HCT116 (cell line): ENCODE measurements at regions not wholly inside any gene's neighbourhood (a gene's known extent, or its start where the extent isn't known, plus 50 kb on each side); places are given as distances from the start of the nearest gene placed in this dataset.

Experiments used
- ATF3 ChIP-seq: IDR thresholded peaks from 2 replicates; pipeline ENCODE4 v1.6.1; 2012
- CEBPB ChIP-seq: IDR thresholded peaks from 2 replicates; pipeline ENCODE4 v1.6.1; 2012; ENCODE audit warnings: low read depth
- EZH2 ChIP-seq: fragments of 200-600 bp; sonication (generic); IDR thresholded peaks from 2 replicates; pipeline ENCODE4 v1.6.1; 2017; ENCODE audit warnings: antibody characterized with exemption, mixed run types
- EZH2phosphoT487 ChIP-seq: fragments of 200-600 bp; IDR thresholded peaks from 2 replicates; pipeline ENCODE4 v1.6.1; 2018; ENCODE audit warnings: antibody characterized with exemption, borderline replicate concordance
- FOSL1 ChIP-seq: IDR thresholded peaks from 2 replicates; pipeline ENCODE4 v1.6.1; 2012; ENCODE audit warnings: low read depth
- JUND ChIP-seq: IDR thresholded peaks from 2 replicates; pipeline ENCODE4 v1.6.1; 2012
- MAX ChIP-seq: IDR thresholded peaks from 2 replicates; pipeline ENCODE4 v1.6.1; 2012
- POLR2A ChIP-seq: IDR thresholded peaks from 2 replicates; pipeline ENCODE4 v1.7.0; 2011; ENCODE audit warnings: borderline replicate concordance; ENCODE audit not compliant: insufficient read depth, insufficient read length; ENCODE audit errors: extremely low read depth
- POLR2AphosphoS5 ChIP-seq: IDR thresholded peaks from 2 replicates; pipeline ENCODE4 v1.6.1; 2011; ENCODE audit warnings: mild to moderate bottlenecking, low read depth, low read length, moderate library complexity
- SIN3A ChIP-seq: IDR thresholded peaks from 2 replicates; pipeline ENCODE4 v1.6.1; 2012; ENCODE audit warnings: low read depth
- YY1 ChIP-seq: IDR thresholded peaks from 2 replicates; pipeline ENCODE4 v1.6.1; 2011; ENCODE audit warnings: low read length, low read depth, moderate library complexity, mild to moderate bottlenecking; ENCODE audit not compliant: insufficient replicate concordance; ENCODE audit errors: extremely low read depth
- ZBTB33 ChIP-seq: IDR thresholded peaks from 2 replicates; pipeline ENCODE4 v1.6.1; 2011; ENCODE audit warnings: mild to moderate bottlenecking, low read length, moderate library complexity; ENCODE audit not compliant: insufficient replicate concordance; ENCODE audit errors: extremely low read depth
- TF ChIP-seq, protein P1 (sequence below), 3 experiments: fragments of 200-600 bp in 1 of 3; sonication (generic) in 1 of 3; IDR thresholded peaks in 2 of 3; conservative IDR thresholded peaks in 1 of 3; 2 replicates each; pipeline ENCODE4 v1.5.1; 2012 to 2017; ENCODE audit warnings: low read depth in 2 of 3, low read length in 2 of 3, antibody characterized with exemption in 1 of 3, borderline replicate concordance in 1 of 3, control low read depth in 1 of 3, mild to moderate bottlenecking in 1 of 3, mixed read lengths in 1 of 3, mixed run types in 1 of 3, moderate library complexity in 1 of 3; ENCODE audit not compliant: insufficient read depth in 1 of 3
- TF ChIP-seq, protein P2 (sequence below): IDR thresholded peaks from 2 replicates; pipeline ENCODE4 v1.6.1; 2012; ENCODE audit warnings: low read depth

DNA sequence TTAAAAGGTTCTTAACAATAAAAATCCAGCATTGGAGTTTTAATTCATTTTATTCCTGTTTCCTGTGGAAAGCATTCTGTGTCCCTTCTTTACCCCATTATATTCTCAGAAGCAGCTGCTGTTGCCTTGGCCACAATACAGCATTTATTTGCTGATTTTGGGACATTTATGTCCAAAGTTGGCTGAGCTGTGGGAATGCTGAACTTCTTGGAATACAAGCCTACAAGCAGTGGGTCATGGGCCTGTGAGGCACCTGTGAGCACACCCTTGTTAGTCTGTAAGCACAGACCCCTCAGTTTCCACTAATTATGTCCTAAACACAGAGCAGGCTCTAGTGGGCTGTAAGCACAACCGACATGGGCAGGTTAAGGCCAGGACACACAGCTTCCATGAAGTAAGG is 122.2 kb upstream of the IGF1 start:
- TF ChIP-seq, protein P1, sequence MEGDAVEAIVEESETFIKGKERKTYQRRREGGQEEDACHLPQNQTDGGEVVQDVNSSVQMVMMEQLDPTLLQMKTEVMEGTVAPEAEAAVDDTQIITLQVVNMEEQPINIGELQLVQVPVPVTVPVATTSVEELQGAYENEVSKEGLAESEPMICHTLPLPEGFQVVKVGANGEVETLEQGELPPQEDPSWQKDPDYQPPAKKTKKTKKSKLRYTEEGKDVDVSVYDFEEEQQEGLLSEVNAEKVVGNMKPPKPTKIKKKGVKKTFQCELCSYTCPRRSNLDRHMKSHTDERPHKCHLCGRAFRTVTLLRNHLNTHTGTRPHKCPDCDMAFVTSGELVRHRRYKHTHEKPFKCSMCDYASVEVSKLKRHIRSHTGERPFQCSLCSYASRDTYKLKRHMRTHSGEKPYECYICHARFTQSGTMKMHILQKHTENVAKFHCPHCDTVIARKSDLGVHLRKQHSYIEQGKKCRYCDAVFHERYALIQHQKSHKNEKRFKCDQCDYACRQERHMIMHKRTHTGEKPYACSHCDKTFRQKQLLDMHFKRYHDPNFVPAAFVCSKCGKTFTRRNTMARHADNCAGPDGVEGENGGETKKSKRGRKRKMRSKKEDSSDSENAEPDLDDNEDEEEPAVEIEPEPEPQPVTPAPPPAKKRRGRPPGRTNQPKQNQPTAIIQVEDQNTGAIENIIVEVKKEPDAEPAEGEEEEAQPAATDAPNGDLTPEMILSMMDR (IDR thresholded peaks at IDR 0.05 in 2 of 3, conservative IDR thresholded peaks at IDR 0.05 in 1 of 3; ENCODE audit: borderline replicate concordance in 1 of 3, insufficient read depth in 1 of 3, low read depth in 2 of 3, low read length in 2 of 3) = no peak
- TF ChIP-seq MAX (no peak), POLR2A (no peak), YY1 (no peak), EZH2phosphoT487 (no peak), JUND (no peak), CEBPB (no peak), SIN3A (no peak), POLR2AphosphoS5 (no peak), ZBTB33 (no peak), ATF3 (no peak), FOSL1 (no peak), EZH2 (no peak)
- TF ChIP-seq, protein P2, sequence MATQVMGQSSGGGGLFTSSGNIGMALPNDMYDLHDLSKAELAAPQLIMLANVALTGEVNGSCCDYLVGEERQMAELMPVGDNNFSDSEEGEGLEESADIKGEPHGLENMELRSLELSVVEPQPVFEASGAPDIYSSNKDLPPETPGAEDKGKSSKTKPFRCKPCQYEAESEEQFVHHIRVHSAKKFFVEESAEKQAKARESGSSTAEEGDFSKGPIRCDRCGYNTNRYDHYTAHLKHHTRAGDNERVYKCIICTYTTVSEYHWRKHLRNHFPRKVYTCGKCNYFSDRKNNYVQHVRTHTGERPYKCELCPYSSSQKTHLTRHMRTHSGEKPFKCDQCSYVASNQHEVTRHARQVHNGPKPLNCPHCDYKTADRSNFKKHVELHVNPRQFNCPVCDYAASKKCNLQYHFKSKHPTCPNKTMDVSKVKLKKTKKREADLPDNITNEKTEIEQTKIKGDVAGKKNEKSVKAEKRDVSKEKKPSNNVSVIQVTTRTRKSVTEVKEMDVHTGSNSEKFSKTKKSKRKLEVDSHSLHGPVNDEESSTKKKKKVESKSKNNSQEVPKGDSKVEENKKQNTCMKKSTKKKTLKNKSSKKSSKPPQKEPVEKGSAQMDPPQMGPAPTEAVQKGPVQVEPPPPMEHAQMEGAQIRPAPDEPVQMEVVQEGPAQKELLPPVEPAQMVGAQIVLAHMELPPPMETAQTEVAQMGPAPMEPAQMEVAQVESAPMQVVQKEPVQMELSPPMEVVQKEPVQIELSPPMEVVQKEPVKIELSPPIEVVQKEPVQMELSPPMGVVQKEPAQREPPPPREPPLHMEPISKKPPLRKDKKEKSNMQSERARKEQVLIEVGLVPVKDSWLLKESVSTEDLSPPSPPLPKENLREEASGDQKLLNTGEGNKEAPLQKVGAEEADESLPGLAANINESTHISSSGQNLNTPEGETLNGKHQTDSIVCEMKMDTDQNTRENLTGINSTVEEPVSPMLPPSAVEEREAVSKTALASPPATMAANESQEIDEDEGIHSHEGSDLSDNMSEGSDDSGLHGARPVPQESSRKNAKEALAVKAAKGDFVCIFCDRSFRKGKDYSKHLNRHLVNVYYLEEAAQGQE = no peak
